GM18861 (cell line): ENCODE measurements at regions not wholly inside any gene's neighbourhood (a gene's known extent, or its start where the extent isn't known, plus 50 kb on each side); places are given as distances from the start of the nearest gene placed in this dataset.
"Not testable (repeated sequence)": the region's sequence is repeated elsewhere in the genome, so short reads cannot be mapped to it uniquely, and the experiment has no call there.

Source experiments
- ATAC-seq: cut with Tn5 transposase; IDR thresholded peaks from one replicate; pipeline ENCODE4 v1.9.1; 2021; ENCODE audit not compliant: unreplicated experiment

GRCh38 chr7:49580000-49580399 is 193.4 kb upstream of the VWC2 start:
- no peak for ATAC-seq

- ATAC-seq = no peak
Observed at GRCh38 chr7:49580761-49581160, 192.7 kb upstream of the VWC2 start.

- no peak for ATAC-seq
Observed at GRCh38 chr7:49583440-49583839, 190.0 kb upstream of the VWC2 start.

GRCh38 chr7:49596701-49597491 is 176.5 kb upstream of the VWC2 start:
- no peak for ATAC-seq

GRCh38 chr7:49597805-49598204 is 175.6 kb upstream of the VWC2 start:
- ATAC-seq = no peak

GRCh38 chr7:49611951-49612350 is 161.5 kb upstream of the VWC2 start:
- ATAC-seq = no peak

- no peak for ATAC-seq
Observed at GRCh38 chr7:49613759-49614158, 159.7 kb upstream of the VWC2 start.

GRCh38 chr7:49614974-49615373 is 158.5 kb upstream of the VWC2 start:
- ATAC-seq = not testable (repeated sequence)

GRCh38 chr7:49618028-49618427 is 155.4 kb upstream of the VWC2 start:
- ATAC-seq = no peak

GRCh38 chr7:49623943-49624342 is 149.5 kb upstream of the VWC2 start:
- ATAC-seq = no peak

GRCh38 chr7:49624611-49625010 is 148.8 kb upstream of the VWC2 start:
- no peak for ATAC-seq

- no peak for ATAC-seq
Observed at GRCh38 chr7:49630513-49630912, 142.9 kb upstream of the VWC2 start.

- ATAC-seq = no peak
Observed at GRCh38 chr7:49631071-49631815, 142.2 kb upstream of the VWC2 start.

- no peak for ATAC-seq
Observed at GRCh38 chr7:49631960-49632359, 141.5 kb upstream of the VWC2 start.

GRCh38 chr7:49635800-49636199 is 137.6 kb upstream of the VWC2 start:
- ATAC-seq = no peak

- ATAC-seq = no peak
Observed at GRCh38 chr7:49636400-49636799, 137.0 kb upstream of the VWC2 start.

GRCh38 chr7:49638166-49638565 is 135.3 kb upstream of the VWC2 start:
- no peak for ATAC-seq

GRCh38 chr7:49639068-49639593 is 134.3 kb upstream of the VWC2 start:
- ATAC-seq = no peak

- no peak for ATAC-seq
Observed at GRCh38 chr7:49639808-49640207, 133.6 kb upstream of the VWC2 start.

GRCh38 chr7:49643321-49643720 is 130.1 kb upstream of the VWC2 start:
- no peak for ATAC-seq

- ATAC-seq = no peak
Observed at GRCh38 chr7:49643736-49644135, 129.7 kb upstream of the VWC2 start.
